HS-5 (cell line): ENCODE measurements at regions not wholly inside any gene's neighbourhood (a gene's known extent, or its start where the extent isn't known, plus 50 kb on each side); places are given as distances from the start of the nearest gene placed in this dataset.
"Not testable (repeated sequence)": the region's sequence is repeated elsewhere in the genome, so short reads cannot be mapped to it uniquely, and the experiment has no call there.

Experiments used
- DNase-seq: peaks from one replicate; pipeline ENCODE4 v3.0.0-alpha.2; 2012; ENCODE audit warnings: low read depth

- not testable (repeated sequence) for DNase-seq
These were observed 127.0 kb downstream of the ART5 start for GRCh38 chr11:3514635-3515424.

DNA sequence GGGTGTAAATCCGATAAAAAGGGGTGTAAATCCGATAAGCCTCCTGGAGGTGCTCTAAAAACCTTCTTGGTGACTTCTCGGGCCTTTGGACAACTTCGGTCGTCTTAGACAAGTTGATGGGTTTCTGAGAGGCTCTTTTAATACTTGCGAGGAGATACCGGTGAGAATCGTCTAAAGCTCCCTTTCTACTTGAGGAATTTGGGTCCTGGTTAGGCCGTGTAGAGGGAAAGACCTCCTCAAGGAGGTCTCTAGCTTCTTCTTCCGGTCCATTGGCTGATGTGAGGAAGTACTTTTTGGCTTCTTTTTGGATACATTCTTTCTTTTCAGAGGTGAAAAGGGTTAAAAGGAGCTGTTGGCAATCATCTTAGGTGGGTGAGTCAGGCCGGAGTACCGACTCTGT, 128.5 kb downstream of the ART5 start:
- DNase-seq = not testable (repeated sequence)

- not testable (repeated sequence) for DNase-seq
These were observed 129.0 kb downstream of the ART5 start for GRCh38 chr11:3512751-3513150.

DNA sequence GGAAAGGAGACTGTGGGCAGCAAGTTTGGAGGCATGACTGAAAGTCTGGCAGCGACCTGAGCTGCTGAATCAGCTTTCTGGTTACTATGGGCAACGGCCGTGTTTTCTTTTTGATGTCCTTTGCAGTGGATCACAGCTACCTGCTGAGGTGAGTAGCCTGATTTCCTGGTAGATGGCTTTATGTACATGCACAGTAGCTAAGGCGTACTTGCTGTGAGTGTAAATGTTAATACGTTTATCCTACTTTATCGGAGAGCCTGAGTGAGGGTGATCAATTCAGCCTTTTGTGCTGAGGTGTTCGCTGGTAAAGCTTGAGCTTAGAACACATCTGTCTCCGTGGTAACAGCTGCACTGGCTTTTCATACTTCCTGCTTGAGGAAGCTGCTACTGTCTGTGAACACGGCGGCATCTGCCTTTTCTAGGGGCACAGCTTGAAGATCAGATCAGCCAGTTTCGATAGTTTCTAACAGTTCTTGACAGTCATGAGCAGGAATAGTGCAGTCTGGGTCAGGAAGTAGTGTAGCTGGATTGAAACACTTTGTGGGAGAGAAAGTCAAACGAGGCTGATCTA, 129.6 kb downstream of the ART5 start:
- DNase-seq = not testable (repeated sequence)

- DNase-seq = not testable (repeated sequence)
These were observed 130.2 kb downstream of the ART5 start for GRCh38 chr11:3511416-3512132.

DNA sequence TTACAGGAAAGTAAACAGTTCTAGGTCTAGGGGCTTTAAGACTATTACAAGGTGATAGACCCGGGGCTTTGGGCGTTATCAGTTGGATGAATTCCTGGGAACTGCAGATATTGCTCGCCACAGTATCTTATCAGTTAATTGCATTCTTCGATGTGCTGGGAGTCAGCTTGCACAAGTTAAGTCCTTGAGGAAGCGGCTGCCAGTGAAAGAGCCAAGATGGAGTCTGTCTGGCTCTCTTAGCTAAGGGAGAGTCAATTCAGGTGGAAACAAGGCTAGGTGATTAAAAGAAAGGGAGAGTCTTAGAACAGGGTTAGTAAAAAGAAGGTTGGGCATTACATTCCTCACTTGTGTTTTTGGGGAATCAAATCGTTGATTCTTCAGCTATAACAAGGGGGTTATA, 130.6 kb upstream of the ZNF195 start:
- not testable (repeated sequence) for DNase-seq

DNA sequence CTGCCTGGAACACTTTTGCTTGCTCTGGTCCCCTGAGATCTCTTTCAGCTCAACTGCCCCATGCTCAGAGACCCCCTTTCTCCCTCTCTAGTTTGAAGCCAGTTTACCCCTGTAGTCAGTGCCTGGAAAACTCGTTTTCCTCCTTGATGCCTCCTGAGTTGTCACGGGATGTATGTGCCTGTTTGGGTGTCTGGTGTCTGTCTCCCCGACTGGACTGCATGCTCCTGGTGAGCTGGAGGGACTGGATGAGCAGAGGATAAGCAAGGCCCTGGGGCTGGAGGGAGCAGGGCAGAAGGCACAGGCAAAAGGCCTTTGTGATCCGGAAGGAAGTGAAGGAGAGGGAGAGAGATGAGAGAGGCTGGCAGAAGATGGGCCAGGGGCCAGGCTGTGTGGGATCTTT, 120.3 kb upstream of the ZNF195 start:
- not testable (repeated sequence) for DNase-seq

- DNase-seq = not testable (repeated sequence)
These were observed 119.4 kb upstream of the ZNF195 start for GRCh38 chr11:3498356-3498755.

- not testable (repeated sequence) for DNase-seq
These were observed 114.2 kb upstream of the ZNF195 start for GRCh38 chr11:3493152-3493551.

DNA sequence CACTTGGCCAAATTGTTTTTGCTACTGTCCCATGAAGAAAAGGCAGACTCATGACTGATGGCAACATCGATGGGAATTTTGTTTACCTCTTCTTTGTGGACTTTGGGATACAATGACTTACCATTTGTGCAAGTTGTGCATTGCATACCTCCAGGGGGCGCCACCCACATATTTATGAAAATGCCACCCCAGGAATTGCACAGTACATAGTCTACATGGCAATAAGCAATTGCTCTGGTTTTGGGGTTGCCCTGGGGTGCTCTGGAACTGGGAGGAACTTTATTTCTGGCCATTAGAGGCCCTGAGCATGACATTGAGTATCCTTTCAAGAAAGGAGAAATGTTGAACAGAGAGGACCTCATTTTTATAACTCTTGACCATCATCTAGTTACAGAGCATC, 109.1 kb upstream of the ZNF195 start:
- DNase-seq = not testable (repeated sequence)

DNA sequence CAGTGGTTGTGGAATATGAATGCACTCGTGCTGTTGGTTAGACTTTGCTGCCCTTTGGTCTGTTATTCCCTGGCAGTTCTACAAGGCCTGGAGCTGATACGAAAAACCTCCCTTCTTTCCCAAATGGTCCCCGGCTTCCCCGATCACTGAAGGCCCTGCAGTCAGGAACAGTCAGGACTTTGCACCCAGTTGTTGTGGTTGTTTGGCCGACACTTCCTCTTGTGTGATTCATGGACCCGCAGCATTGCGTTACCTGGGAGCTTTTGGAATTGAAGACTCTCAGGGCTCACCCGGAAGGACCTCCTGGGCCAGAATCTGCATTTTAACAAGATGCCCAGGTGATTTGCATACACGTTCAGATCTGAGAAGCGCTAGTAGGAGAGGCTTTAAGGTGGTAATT, 106.8 kb upstream of the ZNF195 start:
- not testable (repeated sequence) for DNase-seq

GRCh38 chr11:3476937-3477885, 98.3 kb upstream of the ZNF195 start:
- not testable (repeated sequence) for DNase-seq

GRCh38 chr11:3476084-3476936, 97.4 kb upstream of the ZNF195 start:
- not testable (repeated sequence) for DNase-seq

DNA sequence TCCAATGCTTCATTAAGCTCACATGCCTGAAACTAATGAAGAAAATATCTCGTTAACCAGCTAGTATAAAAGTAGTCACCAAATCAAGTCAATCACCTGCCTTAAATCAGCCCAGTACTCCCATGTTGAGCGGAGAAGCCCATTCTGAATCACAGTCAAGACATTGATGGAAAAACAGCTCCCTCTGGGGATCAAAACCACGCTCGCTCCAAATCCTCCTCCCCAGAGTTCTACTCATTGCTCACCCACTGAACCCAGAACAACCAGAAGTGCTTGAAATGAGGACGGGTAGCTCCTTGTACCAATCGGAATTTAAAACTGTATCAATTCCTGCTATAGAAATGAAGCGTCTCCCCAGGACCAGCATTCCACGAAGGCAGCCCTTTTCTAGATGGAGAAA, 90.0 kb upstream of the ZNF195 start:
- not testable (repeated sequence) for DNase-seq

DNA sequence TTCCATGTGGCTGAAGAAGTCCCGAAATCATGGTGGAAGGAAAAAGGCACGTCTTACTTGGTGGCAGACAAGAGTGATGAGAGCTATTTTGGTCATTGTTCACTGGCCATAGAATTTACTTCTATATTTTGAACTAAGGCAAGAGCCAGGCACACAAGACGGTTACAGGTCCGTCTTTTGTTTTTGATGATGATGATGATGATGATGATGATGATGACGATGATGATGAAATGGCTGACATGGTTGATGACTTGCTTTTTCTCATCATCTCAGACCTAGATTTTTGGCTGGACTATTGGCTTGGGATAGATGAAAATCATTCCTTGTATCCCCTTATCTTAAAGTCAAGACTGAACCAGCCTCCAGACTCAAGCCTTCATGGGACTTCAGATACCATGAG, 88.7 kb upstream of the ZNF195 start:
- not testable (repeated sequence) for DNase-seq

DNA sequence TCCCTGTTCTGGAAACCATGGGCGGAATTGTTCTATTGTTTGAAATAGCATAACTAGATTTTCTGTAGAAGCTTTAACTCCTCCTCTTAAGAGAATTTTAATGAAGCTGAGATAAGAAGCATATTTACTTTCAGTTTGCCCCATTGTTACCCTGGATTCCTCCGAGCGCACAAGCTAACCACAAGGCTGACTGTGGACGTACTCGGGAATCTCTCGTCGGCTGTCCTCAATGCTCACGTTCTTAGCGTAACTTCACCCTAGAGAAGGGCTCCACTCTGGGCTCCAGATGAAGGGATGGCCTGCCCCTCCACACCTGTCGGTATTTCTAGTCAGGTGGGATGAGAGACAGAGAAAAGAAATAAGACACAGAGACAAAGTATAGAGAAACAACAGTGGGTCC, 76.7 kb upstream of the ZNF195 start:
- not testable (repeated sequence) for DNase-seq

- DNase-seq = peak; percentile 22
These were observed 75.9 kb upstream of the ZNF195 start for GRCh38 chr11:3454844-3455243.

- not testable (repeated sequence) for DNase-seq
These were observed 74.8 kb upstream of the ZNF195 start for GRCh38 chr11:3453596-3454256.

- not testable (repeated sequence) for DNase-seq
These were observed 71.9 kb upstream of the ZNF195 start for GRCh38 chr11:3450822-3451221.

DNA sequence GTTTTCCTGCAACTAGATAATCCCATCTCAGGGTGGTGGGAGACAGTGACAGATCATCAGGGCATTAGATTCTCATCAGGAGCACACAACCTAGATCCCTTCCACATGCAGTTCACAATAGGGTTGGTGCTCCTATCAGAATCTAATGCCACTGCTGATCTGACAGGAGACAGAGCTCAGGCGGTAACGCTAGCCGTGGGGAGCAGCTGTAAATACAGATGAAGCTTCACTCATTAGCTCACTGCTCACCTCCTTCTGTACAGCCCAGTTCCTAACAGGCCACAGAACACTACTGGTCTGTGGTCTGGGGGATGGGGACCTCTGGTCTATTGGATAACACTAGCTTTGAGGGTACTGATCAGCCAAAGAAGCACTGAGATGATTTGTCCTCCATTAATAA, 66.6 kb upstream of the ZNF195 start:
- not testable (repeated sequence) for DNase-seq
